HG02943 (cell line): ENCODE measurements at regions not wholly inside any gene's neighbourhood (a gene's known extent, or its start where the extent isn't known, plus 50 kb on each side); places are given as distances from the start of the nearest gene placed in this dataset.

Experiments
- ATAC-seq: cut with Tn5 transposase; IDR thresholded peaks from one replicate; pipeline ENCODE4 v1.9.1; 2021; ENCODE audit warnings: mild to moderate bottlenecking, low read depth, moderate library complexity; ENCODE audit not compliant: unreplicated experiment

GRCh38 chr15:95291898-95292472 lies 1038.5 kb upstream of the NR2F2 start:
- ATAC-seq, result no peak

GRCh38 chr15:95292785-95293450 lies 1037.6 kb upstream of the NR2F2 start:
- ATAC-seq, result no peak

GRCh38 chr15:95293456-95294031 lies 1037.0 kb upstream of the NR2F2 start:
- no peak for ATAC-seq

GRCh38 chr15:95295363-95295762 lies 1035.1 kb upstream of the NR2F2 start:
- no peak for ATAC-seq

GRCh38 chr15:95295896-95296625 lies 1034.4 kb upstream of the NR2F2 start:
- ATAC-seq, result no peak

GRCh38 chr15:95296643-95297042 lies 1033.9 kb upstream of the NR2F2 start:
- no peak for ATAC-seq

- ATAC-seq, result no peak
Measured at GRCh38 chr15:95298729-95299128, 1031.8 kb upstream of the NR2F2 start.

- ATAC-seq, result no peak
Measured at GRCh38 chr15:95300958-95301357, 1029.5 kb upstream of the NR2F2 start.

GRCh38 chr15:95302206-95302605 lies 1028.3 kb upstream of the NR2F2 start:
- ATAC-seq, result no peak

GRCh38 chr15:95302809-95303208 lies 1027.7 kb upstream of the NR2F2 start:
- no peak for ATAC-seq

GRCh38 chr15:95303713-95304112 lies 1026.8 kb upstream of the NR2F2 start:
- no peak for ATAC-seq

GRCh38 chr15:95304151-95304946 lies 1026.2 kb upstream of the NR2F2 start:
- ATAC-seq, result no peak

GRCh38 chr15:95304947-95305400 lies 1025.5 kb upstream of the NR2F2 start:
- ATAC-seq, result no peak

- no peak for ATAC-seq
Measured at GRCh38 chr15:95307115-95307514, 1023.4 kb upstream of the NR2F2 start.

GRCh38 chr15:95319242-95319641 lies 1011.3 kb upstream of the NR2F2 start:
- ATAC-seq, result no peak

GRCh38 chr15:95323796-95324195 lies 1006.7 kb upstream of the NR2F2 start:
- no peak for ATAC-seq

- ATAC-seq, result no peak
Measured at GRCh38 chr15:95324656-95325055, 1005.8 kb upstream of the NR2F2 start.

- no peak for ATAC-seq
Measured at GRCh38 chr15:95325763-95326404, 1004.6 kb upstream of the NR2F2 start.

- ATAC-seq, result no peak
Measured at GRCh38 chr15:95326431-95327182, 1003.9 kb upstream of the NR2F2 start.

GRCh38 chr15:95327183-95327525 lies 1003.3 kb upstream of the NR2F2 start:
- ATAC-seq, result no peak
